Activated CD8-positive, alpha-beta memory T cell treated with anti-CD3 and anti-CD28 coated beads, Interleukin-2, amount 50 U/mL, for 24 hours (primary cell): ENCODE measurements at regions not wholly inside any gene's neighbourhood (a gene's known extent, or its start where the extent isn't known, plus 50 kb on each side); places are given as distances from the start of the nearest gene placed in this dataset.

Source experiments
- DNase-seq: peaks from one replicate; pipeline ENCODE4 v3.0.0-alpha.2; 2020; ENCODE audit errors: extremely low read depth

DNA sequence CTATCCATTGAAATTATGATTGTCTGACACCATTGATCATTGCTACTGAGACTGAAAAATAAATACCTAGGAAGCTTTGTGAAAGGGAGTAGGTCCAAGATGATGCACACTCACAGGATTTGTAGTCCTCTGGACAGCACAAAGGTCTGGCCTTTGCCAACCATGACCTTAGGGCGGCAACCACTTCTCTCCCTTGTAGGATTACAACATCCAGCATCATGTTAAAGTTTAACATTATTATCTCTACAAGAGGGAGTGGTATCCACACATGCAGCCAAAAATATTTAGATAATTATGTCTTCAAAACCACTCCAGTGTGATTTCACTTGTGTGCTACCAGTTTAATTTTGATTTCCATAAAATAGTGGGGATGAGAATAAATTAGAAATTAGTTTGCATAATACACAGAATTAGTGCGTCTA lies 51.1 kb upstream of the NHSL1 start:
- no peak for DNase-seq

DNA sequence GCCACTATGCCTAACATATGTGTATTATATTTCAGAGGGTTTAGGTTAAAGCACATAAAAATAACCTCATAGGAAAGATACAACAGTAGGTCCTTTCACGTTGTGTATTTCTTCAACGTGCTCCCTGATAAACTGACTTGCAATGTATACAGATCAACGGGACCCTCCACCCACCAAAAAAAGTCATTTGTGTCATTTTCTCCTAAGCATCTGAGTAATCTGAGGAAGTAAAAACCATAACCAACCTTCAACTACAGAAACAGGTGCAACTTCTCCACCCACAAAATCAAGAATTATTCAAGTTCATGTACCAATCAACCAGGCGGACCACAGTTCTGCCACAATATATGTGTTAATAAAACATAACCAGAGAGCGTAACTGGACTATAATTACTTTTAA lies 54.9 kb upstream of the NHSL1 start:
- DNase-seq, result no peak

GRCh38 chr6:138555421-138555988 lies 56.2 kb upstream of the NHSL1 start:
- DNase-seq, result no peak

- no peak for DNase-seq
Measured at GRCh38 chr6:138557147-138557546, 57.9 kb upstream of the NHSL1 start.

GRCh38 chr6:138559143-138559542 lies 59.8 kb upstream of the NHSL1 start:
- DNase-seq, result no peak

DNA sequence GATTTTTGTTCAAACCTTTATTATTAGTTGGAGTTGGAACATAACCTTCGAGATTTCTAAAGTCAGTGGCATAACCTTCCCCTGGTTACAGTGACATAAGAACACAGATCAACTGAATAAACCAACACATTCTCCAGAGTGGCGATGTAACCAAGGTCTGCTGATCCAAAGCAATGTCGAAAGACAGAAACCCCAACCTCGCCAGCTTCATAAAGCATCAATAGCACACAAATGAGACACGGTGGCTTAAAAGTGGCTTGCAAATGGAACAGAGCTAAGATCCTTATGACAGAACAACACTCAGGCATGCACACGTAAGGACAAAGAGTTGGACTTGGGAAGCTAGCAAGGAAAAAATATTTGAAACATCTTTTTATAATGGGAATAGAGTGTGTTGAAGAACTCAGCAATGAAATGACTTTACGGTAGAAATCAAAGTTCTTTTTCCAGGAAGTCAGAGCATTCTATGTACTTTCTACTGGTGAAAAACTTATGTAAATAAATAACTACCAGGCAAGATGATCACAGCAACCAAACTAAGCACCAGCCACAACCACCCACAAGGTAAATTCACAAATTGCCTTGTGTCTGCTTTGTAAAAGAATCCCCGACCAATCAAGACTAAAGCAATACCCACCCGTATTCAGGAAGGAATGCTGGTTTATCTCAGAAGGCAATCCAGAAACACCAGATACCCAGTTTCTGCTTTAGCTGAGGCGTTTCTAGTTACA lies 61.0 kb upstream of the NHSL1 start:
- DNase-seq, result no peak

DNA sequence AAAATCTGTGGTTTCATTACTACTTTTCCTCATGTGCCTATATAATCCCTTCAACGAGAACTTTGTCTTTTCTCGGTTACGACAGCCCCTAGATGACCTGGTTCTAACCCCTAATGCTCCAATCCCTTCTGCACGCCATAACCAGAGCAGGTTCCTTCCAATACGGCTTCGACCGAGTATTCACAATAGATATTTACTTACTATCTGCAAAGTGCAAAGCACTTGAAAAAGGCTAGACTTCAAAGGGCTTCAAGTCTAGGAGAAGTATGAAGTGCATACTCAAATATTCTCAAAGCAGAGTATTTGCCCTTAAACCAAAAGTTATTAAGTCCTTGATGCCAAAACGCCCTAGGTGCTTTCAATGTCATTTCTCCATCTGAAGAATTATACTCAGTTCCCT lies 63.4 kb upstream of the NHSL1 start:
- no peak for DNase-seq

- DNase-seq, result no peak
Measured at GRCh38 chr6:138563231-138563630, 63.9 kb upstream of the NHSL1 start.

GRCh38 chr6:138563650-138564049 lies 64.4 kb upstream of the NHSL1 start:
- no peak for DNase-seq

DNA sequence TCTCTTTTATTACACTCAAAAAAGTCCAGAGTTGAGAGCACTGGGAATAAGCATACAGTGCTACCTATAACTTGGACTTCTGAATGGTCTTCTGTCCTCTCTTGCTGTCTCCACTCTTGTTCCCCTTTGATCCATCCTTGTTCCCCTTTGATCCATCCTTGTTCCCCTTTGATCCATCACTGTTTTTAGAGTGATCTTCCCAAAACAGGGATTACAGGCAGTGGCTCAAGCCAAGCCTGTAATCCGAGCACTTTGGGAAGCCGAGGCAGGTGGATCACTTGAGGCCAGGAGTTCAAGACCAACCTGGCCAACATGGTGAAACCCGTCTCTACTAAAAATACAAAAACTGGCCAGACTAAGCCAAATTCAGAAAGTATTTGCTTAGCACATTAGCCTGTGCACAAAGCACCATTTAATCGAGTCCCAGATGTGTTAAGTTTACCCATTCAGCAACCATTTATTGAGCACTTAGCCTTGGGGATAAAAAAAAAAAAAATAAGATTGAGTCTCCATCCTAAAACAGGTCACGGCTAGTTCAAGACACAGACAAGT lies 65.0 kb upstream of the NHSL1 start:
- DNase-seq, result no peak

GRCh38 chr6:138567052-138567451 lies 67.8 kb upstream of the NHSL1 start:
- no peak for DNase-seq

- no peak for DNase-seq
Measured at GRCh38 chr6:138568997-138569396, 69.7 kb upstream of the NHSL1 start.

DNA sequence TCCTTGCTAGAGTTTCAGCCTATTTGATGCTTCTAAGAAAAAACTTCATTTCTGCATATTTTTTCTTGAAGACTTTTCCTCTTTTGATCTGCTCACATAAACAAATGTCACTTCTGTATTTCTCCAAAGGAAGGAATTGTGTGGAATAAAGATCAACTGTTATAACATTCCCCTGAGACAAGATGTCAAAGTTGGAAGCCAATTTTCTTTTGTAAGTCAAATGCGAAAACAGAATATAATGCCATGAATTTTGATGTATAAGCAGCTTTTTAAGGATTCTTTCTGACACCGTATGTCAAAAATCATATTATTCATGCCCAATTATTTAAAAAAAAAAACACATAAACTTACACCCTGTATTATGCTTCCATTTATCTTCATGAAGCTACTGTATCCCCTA lies 70.3 kb upstream of the NHSL1 start:
- no peak for DNase-seq

GRCh38 chr6:138569970-138570724 lies 70.9 kb upstream of the NHSL1 start:
- no peak for DNase-seq

- no peak for DNase-seq
Measured at GRCh38 chr6:138570725-138571029, 71.4 kb upstream of the NHSL1 start.

GRCh38 chr6:138571181-138571580 lies 71.9 kb upstream of the NHSL1 start:
- no peak for DNase-seq

DNA sequence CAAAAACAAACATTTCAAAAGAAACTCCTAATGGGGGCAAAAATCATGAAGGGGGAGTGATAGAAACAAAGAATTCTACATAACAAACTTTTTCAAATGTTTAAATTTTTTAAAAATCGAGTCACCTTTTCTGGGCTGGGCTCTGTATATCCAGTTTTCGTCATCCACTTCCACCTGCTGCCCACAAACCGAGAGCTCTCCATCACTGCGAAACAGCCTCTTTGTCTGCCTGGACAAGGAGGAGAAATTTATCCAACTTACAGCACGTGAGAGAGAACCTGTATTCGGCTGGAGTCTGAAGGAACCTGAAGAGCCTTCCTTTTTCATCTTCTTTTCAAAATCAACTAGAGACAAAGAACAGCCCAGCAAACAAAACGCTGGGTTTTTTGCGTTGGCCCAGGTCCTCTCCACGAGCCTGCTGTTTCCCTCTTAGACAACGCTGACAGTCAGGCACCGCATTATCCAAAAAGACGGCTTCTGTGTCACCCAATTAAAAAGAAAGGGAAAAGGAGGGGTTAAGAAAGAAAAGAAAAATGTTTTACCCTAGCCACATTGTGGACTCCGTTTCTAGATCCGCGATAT lies 72.4 kb upstream of the NHSL1 start:
- no peak for DNase-seq

GRCh38 chr6:138572167-138572875 lies 73.0 kb upstream of the NHSL1 start:
- DNase-seq, result no peak

DNA sequence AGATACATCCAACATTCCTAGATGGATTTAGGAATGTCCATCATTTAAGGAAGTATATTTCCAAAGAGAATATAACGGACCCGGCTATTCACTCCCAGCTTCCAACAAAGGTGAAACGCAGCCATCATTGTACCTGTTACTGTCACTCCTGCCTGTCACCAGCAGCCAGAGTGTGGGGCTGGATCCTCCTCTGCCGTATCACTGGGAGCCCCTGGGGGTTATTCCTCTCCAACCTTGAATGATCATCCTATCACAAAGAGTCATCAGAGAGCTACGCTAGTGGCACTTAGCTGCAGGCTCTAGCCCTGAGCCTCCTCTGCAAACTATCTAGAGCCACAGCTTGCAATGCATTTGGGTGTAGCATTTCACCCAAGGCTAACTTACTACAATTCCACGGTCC lies 73.6 kb upstream of the NHSL1 start:
- DNase-seq, result no peak

GRCh38 chr6:138575257-138575656 lies 76.0 kb upstream of the NHSL1 start:
- no peak for DNase-seq

- DNase-seq, result no peak
Measured at GRCh38 chr6:138576313-138576712, 77.0 kb upstream of the NHSL1 start.
